ENCODE measurements at regions not wholly inside any gene's neighbourhood (a gene's known extent, or its start where the extent isn't known, plus 50 kb on each side); places are given as distances from the start of the nearest gene placed in this dataset.
"Not testable (repeated sequence)": the region's sequence is repeated elsewhere in the genome, so short reads cannot be mapped to it uniquely, and the experiment has no call there.

- no peak overlapping the region for H3K27ac ChIP-seq
- H3K4me1 ChIP-seq = no peaks in the 10 kb centered on the region
- no peak overlapping the region for H3K4me3 ChIP-seq
- H3K9me3 ChIP-seq = no peaks in the 10 kb centered on the region
- in situ Hi-C loops (cut with MboI; ENCODE audit: low sequenced_read_pairs in 4 of 4) = no loop called here
- DNase-seq (no peak), ATAC-seq (no peak)
- no peaks in the 10 kb centered on the region for H3K36me3 ChIP-seq
- intact Hi-C loops (cut with DNase I; ENCODE audit: low total_unique reads) = no loop called here
- no peak for TF ChIP-seq CTCF (IDR thresholded peaks at IDR 0.05 in 4 of 5, conservative IDR thresholded peaks at IDR 0.05 in 1 of 5)
- no peak for TF ChIP-seq POLR2A (IDR thresholded peaks at IDR 0.05)
- H3K27me3 ChIP-seq = no peaks in the 10 kb centered on the region
Measured at GRCh38 chr3:177405191-177405672, 207.9 kb upstream of the TBL1XR1 start.

GRCh38 chr3:177410730-177411129 is 213.4 kb upstream of the TBL1XR1 start:
- no peak overlapping the region for H3K4me3 ChIP-seq
- no peak overlapping the region for H3K27ac ChIP-seq
- ATAC-seq (no peak), DNase-seq (no peak)
- in situ Hi-C loops (cut with MboI; ENCODE audit: low sequenced_read_pairs in 4 of 4) (no loop called here), intact Hi-C loops (cut with DNase I; ENCODE audit: low total_unique reads) (no loop called here)
- H3K36me3 ChIP-seq = no peaks in the 10 kb centered on the region
- TF ChIP-seq POLR2A (IDR thresholded peaks at IDR 0.05) (no peak), CTCF (IDR thresholded peaks at IDR 0.05 in 4 of 5, conservative IDR thresholded peaks at IDR 0.05 in 1 of 5) (no peak)
- no peaks in the 10 kb centered on the region for H3K27me3 ChIP-seq
- H3K4me1 ChIP-seq = no peaks in the 10 kb centered on the region
- H3K9me3 ChIP-seq = no peaks in the 10 kb centered on the region

GRCh38 chr3:177411201-177411600 is 213.9 kb upstream of the TBL1XR1 start:
- no peaks in the 10 kb centered on the region for H3K36me3 ChIP-seq
- H3K4me1 ChIP-seq = no peaks in the 10 kb centered on the region
- in situ Hi-C loops (cut with MboI; ENCODE audit: low sequenced_read_pairs in 4 of 4) = no loop called here
- H3K4me3 ChIP-seq = no peak overlapping the region
- ATAC-seq (no peak), DNase-seq (no peak)
- H3K27me3 ChIP-seq = no peaks in the 10 kb centered on the region
- TF ChIP-seq POLR2A (IDR thresholded peaks at IDR 0.05) (no peak), CTCF (IDR thresholded peaks at IDR 0.05 in 4 of 5, conservative IDR thresholded peaks at IDR 0.05 in 1 of 5) (no peak)
- intact Hi-C loops (cut with DNase I; ENCODE audit: low total_unique reads) = no loop called here
- H3K9me3 ChIP-seq = no peaks in the 10 kb centered on the region
- no peak overlapping the region for H3K27ac ChIP-seq

- H3K36me3 ChIP-seq; H3K27me3 ChIP-seq; in situ Hi-C loops (cut with MboI; ENCODE audit: low sequenced_read_pairs in 4 of 4); H3K4me3 ChIP-seq; ATAC-seq; H3K27ac ChIP-seq; DNase-seq; H3K9me3 ChIP-seq; intact Hi-C loops (cut with DNase I; ENCODE audit: low total_unique reads): not testable (repeated sequence)
- H3K4me1 ChIP-seq = peaks cover 11 to 14% of the 10 kb centered on the region in 2 donors
Measured at GRCh38 chr3:177412677-177413170, 215.4 kb upstream of the TBL1XR1 start.

GRCh38 chr3:177414093-177414492 is 216.8 kb upstream of the TBL1XR1 start:
- Histone ChIP-seq H3K27ac (no peak overlapping the region), H3K27me3 (no peaks in the 10 kb centered on the region), H3K36me3 (no peaks in the 10 kb centered on the region), H3K4me1 (peaks cover 18 to 20% of the 10 kb centered on the region in 2 donors), H3K4me3 (no peak overlapping the region), H3K9me3 (no peaks in the 10 kb centered on the region)
- ATAC-seq (no peak), DNase-seq (no peak)
- in situ Hi-C loops (cut with MboI; ENCODE audit: low sequenced_read_pairs in 4 of 4) = no loop called here
- TF ChIP-seq POLR2A (IDR thresholded peaks at IDR 0.05) (no peak), CTCF (IDR thresholded peaks at IDR 0.05 in 4 of 5, conservative IDR thresholded peaks at IDR 0.05 in 1 of 5) (no peak)
- intact Hi-C loops (cut with DNase I; ENCODE audit: low total_unique reads) = no loop called here
